K562 (cell line): ENCODE measurements at regions not wholly inside any gene's neighbourhood (a gene's known extent, or its start where the extent isn't known, plus 50 kb on each side); places are given as distances from the start of the nearest gene placed in this dataset.

Experiments used
- ATAC-seq: fragments of 200-7000 bp; cut with Tn5 transposase; 3 replicates; pipeline ENCODE4 v1.9.1; 2020; ENCODE audit warnings: moderate library complexity
- BruUV-seq: library from RNA; stranded (reverse); fragments of 400-500 nt; replicated peaks from 2 replicates; lab custom pipeline; 2021; lab: Mats Ljungman, UMichigan
- CTCF ChIA-PET: fragments of 300-600 bp; formaldehyde crosslinking; extraction: SDS; loops from one replicate; lab custom pipeline; 2021; ENCODE audit warnings: low intra/inter-chr PET ratio; lab: Yijun Ruan, JAX
- POLR2A ChIA-PET: fragments of 300-600, 350-650 bp; sonication (Branson Sonifier 250); formaldehyde crosslinking; extraction: SDS; loops from one replicate; lab custom pipeline; 2021; ENCODE audit warnings: antibody characterized with exemption, inconsistent platforms; lab: Yijun Ruan, JAX
- DNase-seq, 4 experiments: peaks; one replicate each; pipeline versions ENCODE4 v3.0.0 to v3.0.0-alpha.2; 2011 to 2018; ENCODE audit warnings: low spot score in 3 of 4, mixed read lengths in 3 of 4; ENCODE audit errors: extremely low read depth in 1 of 4
- FAIRE-seq: peaks from 2 replicates; lab custom pipeline; 2011; peaks lifted over from hg19 to GRCh38; lab: Jason Lieb, UNC
- H2AFZ ChIP-seq: 2 replicates; pipeline ENCODE4 v1.6.0; 2011; ENCODE audit warnings: low read depth, low read length, control low read depth, inconsistent platforms
- H3K27ac ChIP-seq: fragments of 200-600 bp; 3 replicates; pipeline ENCODE4 v1.8.0; 2011; ENCODE audit warnings: low read depth, mild to moderate bottlenecking, control low read depth, inconsistent platforms, low read length, moderate library complexity, mixed read lengths; ENCODE audit errors: extremely low read depth
- H3K27me3 ChIP-seq, 2 experiments: fragments of 300-600 bp in 1 of 2; 2 replicates in 1 of 2; 3 replicates in 1 of 2; pipeline versions ENCODE4 v1.6.0 to v1.8.0; 2011; ENCODE audit warnings: inconsistent platforms in 2 of 2, low read length in 2 of 2, mild to moderate bottlenecking in 1 of 2, mixed read lengths in 1 of 2, moderate library complexity in 1 of 2; ENCODE audit not compliant: control insufficient read depth in 2 of 2, insufficient read depth in 2 of 2
- H3K36me3 ChIP-seq: fragments of 300-600 bp; 3 replicates; pipeline ENCODE4 v1.8.0; 2011; ENCODE audit warnings: mild to moderate bottlenecking, low read length, inconsistent platforms; ENCODE audit not compliant: control insufficient read depth, insufficient read depth
- H3K4me1 ChIP-seq, 2 experiments: fragments of 200-600 bp in 1 of 2; replicated peaks in 1 of 2; 2 replicates in 1 of 2; 3 replicates in 1 of 2; pipeline versions ENCODE4 v1.5.1 to v1.8.0; 2011; ENCODE audit warnings: inconsistent platforms in 2 of 2, low read length in 2 of 2, mild to moderate bottlenecking in 1 of 2, mixed read lengths in 1 of 2, moderate library complexity in 1 of 2; ENCODE audit not compliant: control insufficient read depth in 2 of 2, insufficient read depth in 2 of 2
- H3K4me2 ChIP-seq: 2 replicates; pipeline ENCODE4 v1.6.1; 2011; ENCODE audit warnings: low read length, control low read depth, inconsistent platforms, mixed read lengths; ENCODE audit not compliant: insufficient read depth
- H3K4me3 ChIP-seq: fragments of 200-600 bp; sonication (generic), shearing (Covaris generic); 2 replicates; pipeline ENCODE4 v1.5.1; 2016; ENCODE audit warnings: control low read depth, inconsistent platforms
- H3K79me2 ChIP-seq: fragments of 200-600 bp; 3 replicates; pipeline ENCODE4 v1.8.0; 2011; ENCODE audit warnings: low read length, inconsistent platforms; ENCODE audit not compliant: control insufficient read depth, insufficient read depth
- H3K9ac ChIP-seq, 2 experiments: 2 replicates each; pipeline versions ENCODE4 v1.6.0 to v1.6.1; 2011; ENCODE audit warnings: low read depth in 2 of 2, low read length in 2 of 2, control low read depth in 1 of 2, inconsistent platforms in 1 of 2, mild to moderate bottlenecking in 1 of 2, mixed read lengths in 1 of 2; ENCODE audit not compliant: insufficient read depth in 1 of 2
- H3K9me1 ChIP-seq: one replicate; pipeline ENCODE4 v1.6.0; 2011; ENCODE audit warnings: inconsistent platforms, mild to moderate bottlenecking, low read length, moderate library complexity; ENCODE audit not compliant: control insufficient read depth, insufficient read depth
- H3K9me3 ChIP-seq: replicated peaks from 2 replicates; pipeline ENCODE4 v1.5.1; 2011; ENCODE audit warnings: low read depth, low read length, inconsistent platforms; ENCODE audit not compliant: control insufficient read depth, insufficient read depth
- H4K20me1 ChIP-seq: replicated peaks from 2 replicates; pipeline ENCODE4 v1.6.1; 2011; ENCODE audit warnings: low read length, inconsistent platforms, mixed read lengths; ENCODE audit not compliant: control insufficient read depth, insufficient read depth
- ATF1 ChIP-seq, 2 experiments: fragments of 450-650 bp in 1 of 2; IDR thresholded peaks; 2 replicates each; pipeline ENCODE4 v1.6.1; 2016; ENCODE audit warnings: missing compliant biosample characterization in 1 of 2, missing genetic modification characterization in 1 of 2
- BDP1 ChIP-seq: IDR thresholded peaks from 3 replicates; pipeline ENCODE4 v1.6.1; 2011; ENCODE audit not compliant: insufficient read length, insufficient read depth
- CEBPG ChIP-seq, 3 experiments: fragments of 200-800 bp in 1 of 3; sonication (Bioruptor generic) in 1 of 3; sonication (generic) in 1 of 3; formaldehyde crosslinking in 1 of 3; IDR thresholded peaks in 2 of 3; conservative IDR thresholded peaks in 1 of 3; 2 replicates each; pipeline versions ENCODE4 v1.6.1 to v1.8.0; 2016 to 2022; ENCODE audit warnings: missing compliant biosample characterization in 2 of 3, missing genetic modification characterization in 2 of 3, mild to moderate bottlenecking in 1 of 3, missing genetic modification reagents in 1 of 3
- FOS ChIP-seq: IDR thresholded peaks from 3 replicates; pipeline ENCODE4 v1.6.1; 2011; ENCODE audit not compliant: insufficient read length; ENCODE audit errors: extremely low read depth
- KHSRP ChIP-seq: fragments of 450-650 bp; IDR thresholded peaks from 2 replicates; pipeline ENCODE4 v1.6.1; 2017
- OTX1 ChIP-seq: fragments of 450-650 bp; formaldehyde crosslinking; IDR thresholded peaks from 2 replicates; pipeline ENCODE4 v1.4.0; 2022; ENCODE audit warnings: mild to moderate bottlenecking
- RAD51 ChIP-seq: fragments of 450-650 bp; IDR thresholded peaks from 2 replicates; pipeline ENCODE4 v1.7.1; 2016; ENCODE audit warnings: low read depth, mild to moderate bottlenecking, borderline replicate concordance
- TOE1 ChIP-seq, 2 experiments: fragments of 450-650 bp in 1 of 2; sonication (generic) in 1 of 2; formaldehyde crosslinking in 1 of 2; IDR thresholded peaks; 2 replicates each; pipeline versions ENCODE4 v1.7.1 to v1.8.0; 2016 to 2022; ENCODE audit warnings: borderline replicate concordance in 2 of 2, mild to moderate bottlenecking in 2 of 2, antibody characterized with exemption in 1 of 2, inconsistent platforms in 1 of 2, low read depth in 1 of 2, missing genetic modification reagents in 1 of 2, moderate library complexity in 1 of 2
- WGBS: fragments of 100-300 bp; shearing (Covaris generic); methylation state at CpG from one replicate; pipeline ENCODE4 v1.1.6; 2016; ENCODE audit warnings: low coverage, mixed read lengths; ENCODE audit not compliant: insufficient coverage; ENCODE audit errors: missing lambda C conversion rate; 5-methylcytosine and 5-hydroxymethylcytosine counted together
- in situ Hi-C: fragments of 300-500 bp; cut with MboI; formaldehyde crosslinking; loops from 4 replicates; pipeline ENCODE4 v1.15.0; 2018; ENCODE audit warnings: inconsistent platforms, mixed read lengths
- intact Hi-C: fragments of 100-400 bp; cut with micrococcal nuclease; formaldehyde crosslinking; loops from 2 replicates; pipeline ENCODE4 v1.14.2; 2022
- TF ChIP-seq, protein P1 (sequence below): sonication (generic); formaldehyde crosslinking; IDR thresholded peaks from 2 replicates; pipeline ENCODE4 v1.9.0; 2022; ENCODE audit warnings: mild to moderate bottlenecking, missing genetic modification reagents
- TF ChIP-seq, protein P2 (sequence below): fragments of 450-650 bp; formaldehyde crosslinking; IDR thresholded peaks from 2 replicates; pipeline ENCODE4 v1.4.0; 2020; ENCODE audit warnings: mild to moderate bottlenecking, mixed read lengths
- TF ChIP-seq, protein P3 (sequence below): sonication (generic); formaldehyde crosslinking; IDR thresholded peaks from 2 replicates; pipeline ENCODE4 v1.5.0; 2020; ENCODE audit warnings: missing genetic modification reagents
- TF ChIP-seq, protein P4 (sequence below), 2 experiments: fragments of 450-650 bp in 1 of 2; sonication (generic) in 1 of 2; formaldehyde crosslinking in 1 of 2; IDR thresholded peaks in 1 of 2; conservative IDR thresholded peaks in 1 of 2; 2 replicates each; pipeline versions ENCODE4 v1.6.1 to v1.8.1; 2016 to 2023; ENCODE audit warnings: mild to moderate bottlenecking in 2 of 2, moderate library complexity in 2 of 2, inconsistent platforms in 1 of 2, missing genetic modification reagents in 1 of 2

DNA sequence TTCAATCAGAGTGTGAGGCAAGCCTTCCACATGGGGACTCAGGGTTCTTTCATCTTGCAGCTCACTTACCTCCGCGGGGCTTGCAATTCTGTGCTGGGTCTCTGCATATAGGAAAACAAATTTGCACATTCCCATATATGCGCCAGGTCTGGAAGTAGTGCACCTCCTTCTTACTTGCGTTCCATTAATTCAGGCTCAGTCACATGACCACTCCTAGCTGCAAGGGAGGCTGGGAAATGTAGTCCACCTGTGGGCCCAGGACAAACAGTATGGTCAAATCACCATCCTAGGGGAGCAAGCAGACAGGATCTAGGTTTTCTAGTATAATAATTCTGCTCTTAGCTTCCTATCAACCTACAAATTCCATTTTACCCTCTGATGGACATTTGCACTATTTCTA, 160.4 kb downstream of the AACS start (continued):
- TF ChIP-seq TOE1 (IDR thresholded peaks at IDR 0.05; ENCODE audit: borderline replicate concordance) (peak; percentile 80), TOE1 (CRISPR knock-in tag; IDR thresholded peaks at IDR 0.05; ENCODE audit: borderline replicate concordance, low read depth) (no peak)
- TF ChIP-seq, all 486 proteins: peak for 10

DNA sequence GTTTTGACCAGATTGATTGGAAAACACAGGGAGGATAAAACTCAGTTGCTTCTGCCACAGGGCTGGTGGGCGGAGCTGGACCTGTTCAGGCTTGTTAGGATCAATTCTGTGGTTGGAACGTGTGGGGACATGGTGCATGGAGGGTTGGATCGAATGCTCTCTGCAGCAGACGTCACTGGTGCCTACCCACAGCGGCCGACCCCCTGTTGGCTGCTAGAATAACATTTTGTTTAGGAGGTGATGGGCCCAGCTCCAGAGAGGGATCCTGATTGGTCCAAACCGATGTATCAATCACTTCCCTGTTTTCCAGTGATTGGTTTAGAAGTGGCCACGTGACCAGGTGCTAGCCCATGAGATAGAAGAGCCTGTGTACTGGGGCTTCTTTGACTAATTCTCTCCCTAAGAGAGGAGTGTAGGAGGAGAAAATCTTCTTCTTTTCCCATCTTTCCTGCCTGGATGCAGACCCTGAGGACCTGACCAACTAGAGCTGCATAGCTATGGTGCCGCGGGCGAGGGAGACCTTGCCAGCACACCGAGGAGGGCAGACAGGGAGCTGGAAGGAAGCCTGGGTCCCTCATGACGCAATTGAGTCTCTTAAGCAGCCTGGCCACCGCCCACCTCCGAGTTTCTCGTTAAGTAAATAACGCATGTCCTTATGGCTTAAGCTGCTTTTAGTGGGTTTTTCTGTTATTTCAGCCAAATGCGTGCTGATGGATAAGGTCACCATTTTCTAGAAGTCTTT, 163.5 kb downstream of the AACS start:
- Histone ChIP-seq H3K36me3 (no peaks in the 10 kb centered on the region), H3K4me2 (no peak overlapping the region), H3K9me3 (no peaks in the 10 kb centered on the region), H3K79me2 (no peaks in the 10 kb centered on the region), H3K27me3 (peaks cover 4 to 14% of the 10 kb centered on the region in 2 experiments; a peak in 3 of 5 replicates), H2AFZ (no peak overlapping the region), H4K20me1 (no peaks in the 10 kb centered on the region), H3K9me1 (no peaks in the 10 kb centered on the region), H3K4me1 (no peaks in the 10 kb centered on the region; a peak in 1 of 5 replicates), H3K27ac (no peak overlapping the region), H3K9ac (0 out of 4 replicates have a peak overlapping the region, but pooled peaks of 1 of the 2 experiments have one; percentile 31), H3K4me3 (no peak overlapping the region)
- intact Hi-C loops (no loop called here), in situ Hi-C loops (no loop called here)
- BruUV-seq = no TSS peak
- peak; percentile 80 for ATAC-seq
- WGBS = 4% methylated on average over 18 of the region's 18 CpGs
- peak; percentile 20 to 59 (median 34) for DNase-seq
- FAIRE-seq = peak; percentile 35
- ChIA-PET POLR2A (interaction anchor here (0.9 to 2.1 kb wide), 2 partner anchors 8 to 11 kb away, joined by 3 to 4 read pairs; no protein-coding TSS in a partner anchor), CTCF (no interaction called here)
- TF ChIP-seq ATF1 (CRISPR knock-in tag; IDR thresholded peaks at IDR 0.05) (no peak), ATF1 (tag; IDR thresholded peaks at IDR 0.05) (peak; percentile 25; the same call in 1 of the 2 replicates), FOS (peak; percentile 5), RAD51 (peak; percentile 83), KHSRP (no peak), CEBPG (CRISPR knock-in tag; IDR thresholded peaks at IDR 0.05) (no peak), CEBPG (tag; conservative IDR thresholded peaks at IDR 0.05 in 1 of 2, IDR thresholded peaks at IDR 0.05 in 1 of 2) (0 out of 4 replicates have a peak, but pooled peaks of 1 of the 2 experiments have one; percentile 37), OTX1 (CRISPR knock-in tag) (no peak), BDP1 (no peak)
- TF ChIP-seq, protein P1, sequence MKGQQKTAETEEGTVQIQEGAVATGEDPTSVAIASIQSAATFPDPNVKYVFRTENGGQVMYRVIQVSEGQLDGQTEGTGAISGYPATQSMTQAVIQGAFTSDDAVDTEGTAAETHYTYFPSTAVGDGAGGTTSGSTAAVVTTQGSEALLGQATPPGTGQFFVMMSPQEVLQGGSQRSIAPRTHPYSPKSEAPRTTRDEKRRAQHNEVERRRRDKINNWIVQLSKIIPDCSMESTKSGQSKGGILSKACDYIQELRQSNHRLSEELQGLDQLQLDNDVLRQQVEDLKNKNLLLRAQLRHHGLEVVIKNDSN (CRISPR knock-in tag) = peak; percentile 78
- TF ChIP-seq, protein P2, sequence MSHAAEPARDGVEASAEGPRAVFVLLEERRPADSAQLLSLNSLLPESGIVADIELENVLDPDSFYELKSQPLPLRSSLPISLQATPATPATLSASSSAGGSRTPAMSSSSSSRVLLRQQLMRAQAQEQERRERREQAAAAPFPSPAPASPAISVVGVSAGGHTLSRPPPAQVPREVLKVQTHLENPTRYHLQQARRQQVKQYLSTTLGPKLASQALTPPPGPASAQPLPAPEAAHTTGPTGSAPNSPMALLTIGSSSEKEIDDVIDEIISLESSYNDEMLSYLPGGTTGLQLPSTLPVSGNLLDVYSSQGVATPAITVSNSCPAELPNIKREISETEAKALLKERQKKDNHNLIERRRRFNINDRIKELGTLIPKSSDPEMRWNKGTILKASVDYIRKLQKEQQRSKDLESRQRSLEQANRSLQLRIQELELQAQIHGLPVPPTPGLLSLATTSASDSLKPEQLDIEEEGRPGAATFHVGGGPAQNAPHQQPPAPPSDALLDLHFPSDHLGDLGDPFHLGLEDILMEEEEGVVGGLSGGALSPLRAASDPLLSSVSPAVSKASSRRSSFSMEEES (CRISPR knock-in tag) = peak; percentile 36
- TF ChIP-seq, protein P3, sequence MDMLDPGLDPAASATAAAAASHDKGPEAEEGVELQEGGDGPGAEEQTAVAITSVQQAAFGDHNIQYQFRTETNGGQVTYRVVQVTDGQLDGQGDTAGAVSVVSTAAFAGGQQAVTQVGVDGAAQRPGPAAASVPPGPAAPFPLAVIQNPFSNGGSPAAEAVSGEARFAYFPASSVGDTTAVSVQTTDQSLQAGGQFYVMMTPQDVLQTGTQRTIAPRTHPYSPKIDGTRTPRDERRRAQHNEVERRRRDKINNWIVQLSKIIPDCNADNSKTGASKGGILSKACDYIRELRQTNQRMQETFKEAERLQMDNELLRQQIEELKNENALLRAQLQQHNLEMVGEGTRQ (CRISPR knock-in tag) = peak; percentile 87
- TF ChIP-seq, protein P4, sequence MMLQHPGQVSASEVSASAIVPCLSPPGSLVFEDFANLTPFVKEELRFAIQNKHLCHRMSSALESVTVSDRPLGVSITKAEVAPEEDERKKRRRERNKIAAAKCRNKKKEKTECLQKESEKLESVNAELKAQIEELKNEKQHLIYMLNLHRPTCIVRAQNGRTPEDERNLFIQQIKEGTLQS (IDR thresholded peaks at IDR 0.05) = peak; percentile 30; the same call in 1 of the 2 replicates
- TF ChIP-seq, protein P4 (CRISPR knock-in tag; conservative IDR thresholded peaks at IDR 0.05) = no peak
